Nephron progenitor cell (in vitro differentiated cells): ENCODE measurements at regions not wholly inside any gene's neighbourhood (a gene's known extent, or its start where the extent isn't known, plus 50 kb on each side); places are given as distances from the start of the nearest gene placed in this dataset.
A peak's percentile ranks its signal among the peaks of the same experiment; 100 is the strongest.

Experiments used
- DNase-seq: peaks from one replicate; pipeline ENCODE4 v3.0.0; 2021
- H3K27ac Mint-ChIP-seq: 2 replicates; pipeline ENCODE4 v1.8.0; 2021; ENCODE audit warnings: mild to moderate bottlenecking, moderate library complexity, mixed read lengths
- H3K27me3 Mint-ChIP-seq: 2 replicates; pipeline ENCODE4 v1.8.0; 2021; ENCODE audit warnings: mild to moderate bottlenecking, low read depth, mixed read lengths; ENCODE audit not compliant: poor library complexity
- H3K36me3 Mint-ChIP-seq: 2 replicates; pipeline ENCODE4 v1.8.0; 2021; ENCODE audit warnings: low read depth, mixed read lengths
- H3K4me1 Mint-ChIP-seq: 2 replicates; pipeline ENCODE4 v1.8.0; 2021; ENCODE audit warnings: mixed read lengths
- H3K4me3 Mint-ChIP-seq: 2 replicates; pipeline ENCODE4 v1.8.0; 2021; ENCODE audit warnings: mild to moderate bottlenecking, moderate library complexity, mixed read lengths
- H3K9me3 Mint-ChIP-seq: 2 replicates; pipeline ENCODE4 v1.8.0; 2021; ENCODE audit warnings: mild to moderate bottlenecking, moderate library complexity, mixed read lengths
- TF ChIP-seq, protein P1 (sequence below): fragments of 200-600 bp; sonication (generic); IDR thresholded peaks from 2 replicates; pipeline ENCODE4 v1.5.0; 2021; ENCODE audit warnings: antibody characterized with exemption

DNA sequence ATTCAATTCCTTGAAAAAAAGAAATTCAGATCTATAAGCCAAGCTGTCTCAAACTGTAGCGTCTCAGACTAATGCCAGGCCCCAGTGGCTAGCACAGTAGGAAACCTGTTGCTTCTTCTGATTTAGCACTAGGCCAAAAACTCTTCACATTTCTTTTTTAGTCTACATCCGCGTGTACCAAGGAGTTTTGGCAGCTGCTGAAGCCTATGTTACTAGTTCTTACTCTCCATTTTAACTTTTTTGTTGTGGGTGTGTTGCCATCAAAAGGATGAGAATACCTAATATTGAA is 65.0 kb upstream of the BTN3A2 start:
- H3K27ac Mint-ChIP-seq, result no peak overlapping the region
- H3K4me1 Mint-ChIP-seq, result peaks cover 25% of the 10 kb centered on the region
- peaks cover 4% of the 10 kb centered on the region for H3K27me3 Mint-ChIP-seq
- H3K4me3 Mint-ChIP-seq, result no peak overlapping the region
- TF ChIP-seq, protein P1, sequence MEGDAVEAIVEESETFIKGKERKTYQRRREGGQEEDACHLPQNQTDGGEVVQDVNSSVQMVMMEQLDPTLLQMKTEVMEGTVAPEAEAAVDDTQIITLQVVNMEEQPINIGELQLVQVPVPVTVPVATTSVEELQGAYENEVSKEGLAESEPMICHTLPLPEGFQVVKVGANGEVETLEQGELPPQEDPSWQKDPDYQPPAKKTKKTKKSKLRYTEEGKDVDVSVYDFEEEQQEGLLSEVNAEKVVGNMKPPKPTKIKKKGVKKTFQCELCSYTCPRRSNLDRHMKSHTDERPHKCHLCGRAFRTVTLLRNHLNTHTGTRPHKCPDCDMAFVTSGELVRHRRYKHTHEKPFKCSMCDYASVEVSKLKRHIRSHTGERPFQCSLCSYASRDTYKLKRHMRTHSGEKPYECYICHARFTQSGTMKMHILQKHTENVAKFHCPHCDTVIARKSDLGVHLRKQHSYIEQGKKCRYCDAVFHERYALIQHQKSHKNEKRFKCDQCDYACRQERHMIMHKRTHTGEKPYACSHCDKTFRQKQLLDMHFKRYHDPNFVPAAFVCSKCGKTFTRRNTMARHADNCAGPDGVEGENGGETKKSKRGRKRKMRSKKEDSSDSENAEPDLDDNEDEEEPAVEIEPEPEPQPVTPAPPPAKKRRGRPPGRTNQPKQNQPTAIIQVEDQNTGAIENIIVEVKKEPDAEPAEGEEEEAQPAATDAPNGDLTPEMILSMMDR, result no peak
- no peak for DNase-seq
- peaks cover 6% of the 10 kb centered on the region for H3K9me3 Mint-ChIP-seq
- no peaks in the 10 kb centered on the region for H3K36me3 Mint-ChIP-seq

DNA sequence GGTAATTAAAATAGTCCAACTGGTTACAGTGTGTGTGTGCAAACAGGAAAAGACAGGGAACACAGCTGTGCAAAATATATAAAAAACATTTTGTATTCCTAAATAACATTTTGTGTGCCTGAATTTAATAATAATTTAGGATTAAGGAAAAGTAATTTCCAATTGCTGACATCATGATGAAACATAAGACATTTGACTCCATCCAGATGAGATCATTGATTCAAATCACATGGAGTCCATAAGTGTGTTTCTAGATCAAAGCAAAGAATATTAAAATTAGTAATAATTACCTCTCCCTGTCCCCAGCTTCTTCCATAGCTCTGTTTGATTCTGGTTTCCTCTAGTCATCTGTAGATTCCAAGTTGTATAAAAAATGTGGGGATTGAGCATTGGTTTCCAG is 64.6 kb upstream of the BTN3A2 start:
- H3K9me3 Mint-ChIP-seq, result peaks cover 4% of the 10 kb centered on the region
- H3K27ac Mint-ChIP-seq, result no peak overlapping the region
- peaks cover 4% of the 10 kb centered on the region for H3K27me3 Mint-ChIP-seq
- DNase-seq, result no peak
- H3K4me3 Mint-ChIP-seq, result no peak overlapping the region
- H3K36me3 Mint-ChIP-seq, result no peaks in the 10 kb centered on the region
- H3K4me1 Mint-ChIP-seq, result peaks cover 25% of the 10 kb centered on the region
- TF ChIP-seq, protein P1, result no peak

DNA sequence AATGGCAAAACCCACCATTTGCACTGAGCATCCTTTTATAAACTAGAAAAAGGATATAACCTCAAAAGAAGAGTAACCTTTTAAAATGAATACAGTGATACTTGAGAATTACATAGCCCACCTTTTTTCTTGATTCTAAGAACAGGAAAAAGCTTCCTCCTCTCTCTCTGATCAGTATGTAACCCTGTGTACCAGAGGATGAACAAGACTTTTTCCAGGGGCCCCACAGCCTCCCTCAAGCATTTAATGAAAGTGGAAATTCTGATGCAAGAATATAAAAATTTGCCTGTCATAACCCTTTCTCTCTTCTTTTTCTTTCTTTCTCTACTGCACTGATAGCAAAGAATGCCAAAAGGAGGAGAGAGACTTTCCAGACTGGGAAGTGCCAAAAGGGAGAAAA is 64.2 kb upstream of the BTN3A2 start:
- H3K36me3 Mint-ChIP-seq, result no peaks in the 10 kb centered on the region
- no peak overlapping the region for H3K27ac Mint-ChIP-seq
- peaks cover 4% of the 10 kb centered on the region for H3K27me3 Mint-ChIP-seq
- H3K4me3 Mint-ChIP-seq, result no peak overlapping the region
- TF ChIP-seq, protein P1, result no peak
- H3K9me3 Mint-ChIP-seq, result no peaks in the 10 kb centered on the region
- peaks cover 25% of the 10 kb centered on the region for H3K4me1 Mint-ChIP-seq
- DNase-seq, result no peak

DNA sequence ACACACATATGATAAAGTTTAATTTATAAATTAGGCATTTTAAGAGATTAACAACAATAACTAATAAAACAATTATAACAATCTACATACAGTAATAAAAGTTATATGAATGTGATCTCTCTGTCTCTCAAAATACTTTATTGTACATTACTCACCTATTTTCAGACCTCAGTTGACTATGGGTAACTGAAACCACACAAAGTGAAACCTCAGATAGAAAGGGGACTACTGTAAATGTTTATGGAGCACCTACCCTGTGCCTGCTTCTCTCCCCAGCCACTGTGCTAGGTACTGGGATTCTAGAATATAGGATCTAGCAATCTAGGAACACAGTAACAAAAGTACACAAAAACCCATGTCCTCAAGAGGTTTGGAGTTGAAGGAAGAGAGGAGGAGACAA is 63.4 kb upstream of the BTN3A2 start:
- Mint-ChIP-seq H3K4me1 (peaks cover 18% of the 10 kb centered on the region), H3K27me3 (peaks cover 4% of the 10 kb centered on the region), H3K36me3 (no peaks in the 10 kb centered on the region), H3K4me3 (no peak overlapping the region), H3K27ac (no peak overlapping the region), H3K9me3 (no peaks in the 10 kb centered on the region)
- TF ChIP-seq, protein P1, result no peak
- DNase-seq, result no peak

DNA sequence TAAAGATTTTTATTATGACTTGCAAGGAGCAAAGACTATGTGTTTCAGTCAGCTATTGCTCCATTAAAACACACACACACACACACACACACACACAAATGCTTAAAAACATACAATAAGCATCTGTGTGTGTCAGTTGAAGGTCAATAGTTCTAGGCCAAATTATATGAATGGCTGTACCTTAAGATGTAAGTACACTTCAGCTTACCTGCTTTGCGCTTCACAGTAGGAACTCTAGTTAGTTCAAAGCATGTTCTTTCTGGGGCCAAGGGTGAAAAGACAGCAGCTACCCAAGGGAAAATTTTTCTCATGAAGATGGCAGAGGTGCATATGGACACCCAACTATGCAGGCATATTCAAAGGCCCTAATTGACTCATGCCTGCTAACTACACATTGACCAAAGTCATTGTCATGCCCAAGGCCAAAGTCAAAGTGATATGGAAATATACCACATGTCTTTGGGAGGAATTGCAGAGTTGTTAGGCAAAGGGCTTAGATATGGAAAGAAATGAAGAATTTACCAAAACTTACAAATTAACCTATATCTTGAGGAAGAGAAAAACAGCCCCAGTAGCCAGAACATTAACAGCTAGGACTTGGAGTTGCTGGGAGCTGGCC is 61.9 kb upstream of the BTN3A2 start:
- Mint-ChIP-seq H3K36me3 (no peaks in the 10 kb centered on the region), H3K27me3 (peaks cover 8% of the 10 kb centered on the region), H3K4me3 (peak overlapping the region; percentile 25), H3K4me1 (peaks cover 5% of the 10 kb centered on the region), H3K27ac (no peak overlapping the region), H3K9me3 (no peaks in the 10 kb centered on the region)
- TF ChIP-seq, protein P1, result no peak
- no peak for DNase-seq

DNA sequence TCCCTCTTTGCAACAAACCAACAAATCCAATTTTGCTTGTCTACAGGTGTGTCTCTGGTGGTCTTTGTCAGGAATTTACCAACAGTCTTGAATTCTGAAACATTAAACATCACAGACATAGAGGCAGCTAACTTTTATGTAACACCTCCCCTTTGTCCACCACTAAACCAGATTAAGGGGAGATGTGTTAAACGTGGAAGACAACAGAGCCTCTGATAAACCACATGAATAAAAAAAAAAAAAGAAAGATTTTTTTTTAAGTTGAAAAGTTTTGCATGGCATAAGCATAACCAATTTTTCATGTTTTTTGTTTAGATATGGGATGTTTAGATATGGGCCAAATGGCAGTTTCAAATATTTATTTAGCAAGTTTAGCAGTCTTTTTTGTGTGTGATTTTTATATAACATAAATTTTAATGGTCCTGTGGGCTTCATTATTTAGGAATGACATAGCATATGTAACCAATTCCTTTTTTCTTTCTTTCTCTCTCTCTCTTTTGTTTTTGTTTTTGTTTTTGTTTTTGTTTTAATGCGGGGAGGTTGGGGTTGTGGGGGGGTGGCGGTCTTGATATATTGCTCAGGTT is 60.7 kb upstream of the BTN3A2 start:
- TF ChIP-seq, protein P1, result no peak
- Mint-ChIP-seq H3K9me3 (no peaks in the 10 kb centered on the region), H3K27ac (no peak overlapping the region), H3K4me3 (peak overlapping the region; percentile 92), H3K27me3 (peaks cover 5% of the 10 kb centered on the region), H3K4me1 (peaks cover 5% of the 10 kb centered on the region), H3K36me3 (no peaks in the 10 kb centered on the region)
- DNase-seq, result no peak
